CD14-positive monocyte (primary cell): ENCODE measurements at regions not wholly inside any gene's neighbourhood (a gene's known extent, or its start where the extent isn't known, plus 50 kb on each side); places are given as distances from the start of the nearest gene placed in this dataset.

Experiments used
- DNase-seq, 3 donors: peaks; one replicate each; pipeline ENCODE4 v3.0.0-alpha.2; 2011 to 2022
- H2AFZ ChIP-seq: 2 replicates; pipeline ENCODE4 v1.6.0; 2012; ENCODE audit warnings: mild to moderate bottlenecking, low read depth, low read length, inconsistent platforms; ENCODE audit not compliant: insufficient read depth, poor library complexity, severe bottlenecking
- H3K27ac ChIP-seq, 2 donors: 1 replicate in 1 of 2; 2 replicates in 1 of 2; pipeline ENCODE4 v1.5.1; 2012 to 2013; ENCODE audit warnings: low read length in 2 of 2, control low read depth in 1 of 2, inconsistent platforms in 1 of 2, low read depth in 1 of 2, mild to moderate bottlenecking in 1 of 2
- H3K27me3 ChIP-seq, 2 donors: one replicate each; pipeline versions ENCODE4 v1.6.0 to v1.6.1; 2011 to 2013; ENCODE audit warnings: low read length in 2 of 2; ENCODE audit not compliant: control insufficient read depth in 2 of 2, insufficient read depth in 2 of 2
- H3K36me3 ChIP-seq, 2 donors: replicated peaks in 1 of 2; 1 replicate in 1 of 2; 2 replicates in 1 of 2; pipeline versions ENCODE4 v1.5.1 to v1.6.1; 2012 to 2013; ENCODE audit warnings: low read length in 2 of 2, control low read depth in 1 of 2, inconsistent platforms in 1 of 2, mild to moderate bottlenecking in 1 of 2; ENCODE audit not compliant: insufficient read depth in 2 of 2, control insufficient read depth in 1 of 2
- H3K4me1 ChIP-seq, 2 donors: 1 replicate in 1 of 2; 2 replicates in 1 of 2; pipeline versions ENCODE4 v1.5.1 to v1.6.1; 2012 to 2013; ENCODE audit warnings: low read length in 2 of 2, control low read depth in 1 of 2, inconsistent platforms in 1 of 2, mild to moderate bottlenecking in 1 of 2, moderate library complexity in 1 of 2; ENCODE audit not compliant: insufficient read depth in 2 of 2, control insufficient read depth in 1 of 2
- H3K4me2 ChIP-seq: replicated peaks from 2 replicates; pipeline ENCODE3; 2012; ENCODE audit warnings: low read length, moderate library complexity, mild to moderate bottlenecking; ENCODE audit not compliant: poor library complexity, severe bottlenecking; ENCODE audit errors: extremely low read depth
- H3K4me3 ChIP-seq, 3 experiments: fragments of 200-600 bp in 1 of 3; sonication (generic) in 1 of 3; replicated peaks in 1 of 3; 1 replicate in 2 of 3; 2 replicates in 1 of 3; pipeline ENCODE4 v1.5.1; 2011 to 2013; ENCODE audit warnings: low read length in 3 of 3, mild to moderate bottlenecking in 3 of 3, control low read depth in 2 of 3, low read depth in 2 of 3, inconsistent platforms in 1 of 3, moderate library complexity in 1 of 3
- H3K79me2 ChIP-seq: 2 replicates; pipeline ENCODE4 v1.6.0; 2012; ENCODE audit warnings: mild to moderate bottlenecking, control low read depth, inconsistent platforms, low read length, moderate library complexity; ENCODE audit not compliant: insufficient read depth
- H3K9ac ChIP-seq: 2 replicates; pipeline ENCODE4 v1.6.0; 2017; ENCODE audit warnings: low read length, mild to moderate bottlenecking; ENCODE audit not compliant: insufficient read depth, poor library complexity, severe bottlenecking
- H3K9me3 ChIP-seq, 2 donors: replicated peaks in 1 of 2; 1 replicate in 1 of 2; 2 replicates in 1 of 2; pipeline versions ENCODE4 v1.5.1 to v1.6.1; 2012 to 2013; ENCODE audit warnings: low read length in 2 of 2, control low read depth in 1 of 2; ENCODE audit not compliant: control insufficient read depth in 1 of 2, insufficient read depth in 1 of 2
- H4K20me1 ChIP-seq: 2 replicates; pipeline ENCODE4 v1.6.0; 2012; ENCODE audit warnings: mild to moderate bottlenecking, low read length, control low read depth, moderate library complexity; ENCODE audit not compliant: insufficient read depth
- H3K27ac Mint-ChIP-seq, 7 donors: one replicate each; pipeline ENCODE4 v1.8.0; 2020; ENCODE audit warnings: mild to moderate bottlenecking in 7 of 7, mixed read lengths in 7 of 7, moderate library complexity in 6 of 7, inconsistent platforms in 2 of 7
- H3K27me3 Mint-ChIP-seq, 3 donors: one replicate each; pipeline ENCODE4 v1.8.0; 2021 to 2022; ENCODE audit warnings: low read depth in 3 of 3, mild to moderate bottlenecking in 3 of 3, mixed read lengths in 3 of 3, moderate library complexity in 3 of 3, inconsistent platforms in 1 of 3
- H3K36me3 Mint-ChIP-seq, 2 donors: one replicate each; pipeline ENCODE4 v1.8.0; 2020; ENCODE audit warnings: mixed read lengths in 2 of 2, inconsistent platforms in 1 of 2, mild to moderate bottlenecking in 1 of 2
- H3K4me1 Mint-ChIP-seq: one replicate; pipeline ENCODE4 v1.8.0; 2020; ENCODE audit warnings: mild to moderate bottlenecking, mixed read lengths
- H3K4me3 Mint-ChIP-seq, 2 donors: one replicate each; pipeline ENCODE4 v1.8.0; 2020; ENCODE audit warnings: mild to moderate bottlenecking in 2 of 2, mixed read lengths in 2 of 2, moderate library complexity in 1 of 2
- H3K9me3 Mint-ChIP-seq, 7 donors: one replicate each; pipeline ENCODE4 v1.8.0; 2020 to 2022; ENCODE audit warnings: mixed read lengths in 7 of 7, mild to moderate bottlenecking in 6 of 7, moderate library complexity in 6 of 7, inconsistent platforms in 2 of 7
- CTCF ChIP-seq: fragments of 200-600 bp; IDR thresholded peaks from one replicate; pipeline ENCODE4 v1.8.0; 2022; ENCODE audit warnings: antibody characterized with exemption, mild to moderate bottlenecking
- WGBS: methylation state at CpG from one replicate; pipeline ENCODE4 v1.1.5; 2013; ENCODE audit warnings: missing lambda C conversion rate; ENCODE audit not compliant: insufficient coverage; 5-methylcytosine and 5-hydroxymethylcytosine counted together
- intact Hi-C, 2 donors: fragments of 100-400 bp; cut with micrococcal nuclease; formaldehyde crosslinking; loops; one replicate each; pipeline versions ENCODE4 v1.15.0 to v1.15.1; 2023

DNA sequence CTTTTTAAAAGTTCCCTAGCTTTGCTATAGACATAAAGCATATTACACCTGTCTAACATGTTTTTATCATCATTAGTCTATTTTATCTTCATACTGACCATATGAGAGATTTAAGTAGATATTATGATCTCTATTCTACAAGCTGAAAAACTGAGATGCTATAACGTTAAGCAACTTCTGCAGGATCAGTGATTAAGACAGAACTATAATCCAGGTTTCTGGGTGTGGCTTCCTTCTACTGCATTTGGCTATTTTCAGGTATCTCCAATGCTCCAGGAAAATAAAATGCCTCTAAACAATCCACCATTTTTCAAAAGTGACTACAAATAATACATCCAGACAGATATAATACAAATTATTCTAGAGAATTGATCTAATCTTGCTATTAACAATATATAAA is 53.4 kb downstream of the RGS2 start:
- Histone ChIP-seq H3K4me2 (no peak overlapping the region), H3K9ac (no peak overlapping the region), H3K4me3 (no peak overlapping the region), H3K9me3 (no peaks in the 10 kb centered on the region), H3K79me2 (no peaks in the 10 kb centered on the region), H3K36me3 (no peaks in the 10 kb centered on the region), H3K4me1 (peaks cover 9% of the 10 kb centered on the region in 2 donors), H2AFZ (no peak overlapping the region), H3K27ac (no peak overlapping the region), H3K27me3 (no peaks in the 10 kb centered on the region), H4K20me1 (no peaks in the 10 kb centered on the region)
- peaks cover 0 to 3% of the 10 kb centered on the region in 2 donors for H3K36me3 Mint-ChIP-seq
- no peak overlapping the region for H3K27ac Mint-ChIP-seq
- H3K4me1 Mint-ChIP-seq, result peaks cover 21% of the 10 kb centered on the region
- DNase-seq, result no peak
- peaks cover 0 to 3% (median 0%) of the 10 kb centered on the region in 7 donors for H3K9me3 Mint-ChIP-seq
- WGBS, result no CpG with 5 or more reads among the region's 1 CpG
- no peaks in the 10 kb centered on the region for H3K27me3 Mint-ChIP-seq
- intact Hi-C loops, result no loop called here
- no peak overlapping the region for H3K4me3 Mint-ChIP-seq
- no peak for TF ChIP-seq CTCF

GRCh38 chr1:192866241-192866868 is 57.5 kb downstream of the RGS2 start:
- no peaks in the 10 kb centered on the region for H3K36me3 ChIP-seq
- H3K4me2 ChIP-seq, result no peak overlapping the region
- Mint-ChIP-seq H3K4me3 (no peak overlapping the region), H3K27ac (peak overlapping the region in 3 of 7 donors; percentile 0 to 72 (median 56)), H3K36me3 (peaks cover 3 to 4% of the 10 kb centered on the region in 2 donors), H3K4me1 (peaks cover 18% of the 10 kb centered on the region), H3K27me3 (no peaks in the 10 kb centered on the region), H3K9me3 (peaks cover 2 to 7% (median 5%) of the 10 kb centered on the region in 7 donors)
- no peak overlapping the region for H3K4me3 ChIP-seq
- no peak overlapping the region for H2AFZ ChIP-seq
- H3K4me1 ChIP-seq, result peaks cover 25 to 29% of the 10 kb centered on the region in 2 donors
- no peaks in the 10 kb centered on the region for H4K20me1 ChIP-seq
- peaks cover 3 to 4% of the 10 kb centered on the region in 2 donors for H3K9me3 ChIP-seq
- no peaks in the 10 kb centered on the region for H3K79me2 ChIP-seq
- no peak overlapping the region for H3K9ac ChIP-seq
- no peaks in the 10 kb centered on the region for H3K27me3 ChIP-seq
- no CpG with 5 or more reads among the region's 5 CpGs for WGBS
- intact Hi-C loops, result no loop called here
- peak overlapping the region in 1 of 2 donors; percentile 27 for H3K27ac ChIP-seq
- DNase-seq, result peak in 1 of 3 donors; percentile 42
- TF ChIP-seq CTCF, result no peak
